ENCODE measurements at regions not wholly inside any gene's neighbourhood (a gene's known extent, or its start where the extent isn't known, plus 50 kb on each side); places are given as distances from the start of the nearest gene placed in this dataset.

GRCh38 chr2:150552041-150552820 lies 64.8 kb upstream of the RND3 start:
- TF ChIP-seq CTCF (IDR thresholded peaks at IDR 0.05) (no peak), POLR2AphosphoS5 (IDR thresholded peaks at IDR 0.05) (no peak), EP300 (IDR thresholded peaks at IDR 0.05) (no peak), POLR2A (IDR thresholded peaks at IDR 0.05; ENCODE audit: low read depth) (no peak)

All from esophagus muscularis mucosa (tissue), 4 donors.